ENCODE measurements at regions not wholly inside any gene's neighbourhood (a gene's known extent, or its start where the extent isn't known, plus 50 kb on each side); places are given as distances from the start of the nearest gene placed in this dataset.

DNA sequence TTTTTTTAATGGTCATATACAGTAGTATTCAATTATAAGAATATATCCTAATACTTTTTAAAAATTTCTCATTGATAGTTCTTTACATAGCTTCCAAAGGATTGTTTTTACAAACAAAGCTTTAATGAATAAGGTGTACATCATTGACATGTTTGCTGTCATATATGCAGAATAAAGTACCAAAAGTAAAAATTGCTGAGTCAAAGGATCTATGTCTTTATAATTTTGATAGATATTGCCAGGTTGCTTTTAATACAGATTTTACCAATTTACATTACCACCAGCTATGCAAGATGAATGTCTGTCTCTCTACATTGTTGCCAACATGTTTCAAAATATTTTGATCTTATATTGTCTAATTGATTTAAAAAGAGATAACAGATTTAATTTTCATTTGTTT, 173.9 kb upstream of the FAM78B start:
- Histone ChIP-seq H3K27me3 (ENCODE audit: control insufficient read depth, insufficient read depth, low read length) (no peaks in the 10 kb centered on the region), H3K36me3 (replicated peaks; ENCODE audit: control insufficient read depth, insufficient read depth, low read length) (no peaks in the 10 kb centered on the region), H3K4me3 (ENCODE audit: insufficient read depth, low read depth, low read length) (no peak overlapping the region)
- DNase-seq = no peak

DNA sequence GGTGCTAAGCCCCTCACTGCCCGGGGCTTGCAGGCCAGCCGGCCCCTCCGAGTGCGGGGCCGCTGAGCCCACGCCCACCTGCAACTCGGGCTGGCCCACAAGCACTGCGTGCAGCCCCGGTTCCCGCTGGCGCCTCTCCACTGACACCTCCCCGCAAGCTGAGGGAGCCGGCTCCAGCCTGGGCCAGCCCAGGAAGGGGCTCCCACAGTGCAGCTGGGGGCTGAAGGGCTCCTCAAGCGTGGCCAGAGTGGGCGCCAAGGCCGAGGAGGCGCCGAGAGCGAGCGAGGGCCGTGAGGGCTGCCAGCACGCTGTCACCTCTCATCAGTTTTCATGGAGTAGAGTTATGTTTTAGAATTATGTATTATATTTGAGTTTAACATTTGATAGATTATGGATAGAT, 176.5 kb upstream of the FAM78B start:
- no peak for DNase-seq
- H3K27me3 ChIP-seq (ENCODE audit: control insufficient read depth, insufficient read depth, low read length) = no peaks in the 10 kb centered on the region
- no peak overlapping the region for H3K4me3 ChIP-seq (ENCODE audit: insufficient read depth, low read depth, low read length)
- no peaks in the 10 kb centered on the region for H3K36me3 ChIP-seq (replicated peaks; ENCODE audit: control insufficient read depth, insufficient read depth, low read length)

DNA sequence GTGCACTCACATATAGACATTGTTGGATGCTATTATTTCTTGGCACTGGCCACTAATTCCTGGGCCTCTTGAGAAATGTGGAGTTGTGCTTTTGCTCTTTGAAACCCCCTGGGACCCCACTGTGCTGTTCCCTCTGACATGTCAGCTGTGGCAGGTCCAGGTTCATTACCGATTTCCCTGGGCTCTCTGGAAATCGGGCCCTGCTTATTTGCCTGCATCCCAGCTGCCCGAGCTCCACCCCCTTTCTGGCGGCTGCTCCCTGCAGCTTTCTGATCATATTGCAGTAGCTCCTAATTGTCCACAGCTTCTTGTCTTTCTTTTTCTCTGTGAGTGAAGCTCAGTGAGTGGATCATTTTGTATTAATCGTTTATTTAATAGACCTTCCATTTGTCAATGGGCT, 183.7 kb upstream of the FAM78B start:
- peak; percentile 66 for DNase-seq
- Histone ChIP-seq H3K27me3 (ENCODE audit: control insufficient read depth, insufficient read depth, low read length) (no peaks in the 10 kb centered on the region), H3K36me3 (replicated peaks; ENCODE audit: control insufficient read depth, insufficient read depth, low read length) (no peaks in the 10 kb centered on the region), H3K4me3 (ENCODE audit: insufficient read depth, low read depth, low read length) (no peak overlapping the region)

DNA sequence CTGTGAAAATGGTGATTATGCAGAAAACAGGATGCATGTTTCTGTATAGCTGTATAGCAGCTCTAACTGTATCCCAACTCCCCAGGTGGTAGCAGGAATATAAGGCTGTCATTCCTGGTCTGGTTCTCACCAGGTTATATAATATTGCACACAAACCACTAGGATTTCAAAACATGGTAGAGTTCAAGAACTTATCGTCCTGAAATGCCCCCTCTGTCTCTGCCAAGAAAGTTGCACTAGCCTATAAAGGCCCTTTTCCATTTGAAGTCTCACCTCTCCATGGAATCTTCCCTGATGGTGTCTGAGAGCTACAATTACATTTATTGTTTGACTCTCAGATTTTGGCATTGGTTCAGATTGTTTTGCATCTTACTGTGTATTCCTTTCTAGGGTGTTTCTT, 184.9 kb upstream of the FAM78B start:
- no peak for DNase-seq
- Histone ChIP-seq H3K27me3 (ENCODE audit: control insufficient read depth, insufficient read depth, low read length) (no peaks in the 10 kb centered on the region), H3K4me3 (ENCODE audit: insufficient read depth, low read depth, low read length) (no peak overlapping the region), H3K36me3 (replicated peaks; ENCODE audit: control insufficient read depth, insufficient read depth, low read length) (no peaks in the 10 kb centered on the region)

DNA sequence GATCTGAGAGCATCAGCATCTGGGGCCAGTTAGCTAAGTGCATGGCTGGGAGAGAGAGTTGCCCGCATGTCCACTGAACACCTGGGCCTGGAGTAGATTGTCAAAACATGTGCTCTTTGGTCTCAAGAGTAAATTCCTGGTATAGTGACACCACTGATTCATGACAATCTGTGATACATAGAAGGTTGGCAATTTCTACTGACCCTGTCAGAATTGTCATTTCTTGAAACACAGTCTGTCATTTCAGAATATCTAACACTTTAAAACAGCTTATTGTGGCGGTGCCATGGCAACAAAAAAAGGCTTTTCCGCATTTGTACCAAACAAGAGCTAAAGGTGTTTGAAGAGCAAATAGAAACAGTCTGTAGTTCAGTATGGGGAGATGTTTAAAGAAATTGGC, 186.4 kb upstream of the FAM78B start:
- Histone ChIP-seq H3K4me3 (ENCODE audit: insufficient read depth, low read depth, low read length) (no peak overlapping the region), H3K36me3 (replicated peaks; ENCODE audit: control insufficient read depth, insufficient read depth, low read length) (no peaks in the 10 kb centered on the region), H3K27me3 (ENCODE audit: control insufficient read depth, insufficient read depth, low read length) (no peaks in the 10 kb centered on the region)
- DNase-seq = no peak

DNA sequence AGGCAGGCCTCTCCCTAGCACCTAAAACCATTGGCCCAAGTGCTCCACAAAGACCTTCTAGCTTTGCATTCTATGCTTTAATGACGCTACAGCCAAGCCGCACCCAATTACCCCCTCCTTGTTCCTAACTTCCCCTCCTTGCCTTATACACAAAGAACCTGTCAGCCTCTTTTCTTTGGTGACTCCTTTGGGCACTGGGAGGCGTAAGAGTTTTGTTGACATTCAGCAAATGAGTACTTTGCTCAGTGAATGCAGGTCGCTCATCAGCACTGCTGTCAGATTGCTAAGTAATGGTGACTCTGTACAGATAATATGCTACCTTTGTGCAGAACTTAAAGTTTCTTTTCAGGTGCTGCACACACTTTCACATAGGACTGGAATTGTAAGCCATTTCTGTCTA, 187.6 kb upstream of the FAM78B start:
- Histone ChIP-seq H3K27me3 (ENCODE audit: control insufficient read depth, insufficient read depth, low read length) (no peaks in the 10 kb centered on the region), H3K36me3 (replicated peaks; ENCODE audit: control insufficient read depth, insufficient read depth, low read length) (no peaks in the 10 kb centered on the region), H3K4me3 (ENCODE audit: insufficient read depth, low read depth, low read length) (no peak overlapping the region)
- DNase-seq = peak; percentile 61

DNA sequence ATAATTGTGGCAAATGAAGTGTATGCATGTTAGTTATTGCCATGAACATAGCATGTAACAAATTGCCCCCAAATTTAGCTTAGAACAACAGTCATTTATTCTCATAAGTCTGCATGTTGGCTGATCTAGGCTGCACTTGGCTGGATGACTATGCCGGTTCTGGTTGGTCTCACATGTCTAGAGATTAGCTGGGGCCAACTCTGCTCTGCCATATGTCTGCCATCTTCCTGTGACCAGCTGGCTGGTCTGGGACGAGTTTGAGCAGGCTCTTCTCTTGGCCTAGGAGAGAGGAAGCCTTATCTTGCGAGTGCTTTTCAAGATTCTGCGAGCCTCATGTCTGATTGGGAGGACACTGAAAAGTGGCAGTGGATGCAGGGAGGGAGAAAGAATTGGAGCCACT, 198.3 kb upstream of the FAM78B start:
- Histone ChIP-seq H3K4me3 (ENCODE audit: insufficient read depth, low read depth, low read length) (no peak overlapping the region), H3K27me3 (ENCODE audit: control insufficient read depth, insufficient read depth, low read length) (no peaks in the 10 kb centered on the region)
- no peak for DNase-seq

DNA sequence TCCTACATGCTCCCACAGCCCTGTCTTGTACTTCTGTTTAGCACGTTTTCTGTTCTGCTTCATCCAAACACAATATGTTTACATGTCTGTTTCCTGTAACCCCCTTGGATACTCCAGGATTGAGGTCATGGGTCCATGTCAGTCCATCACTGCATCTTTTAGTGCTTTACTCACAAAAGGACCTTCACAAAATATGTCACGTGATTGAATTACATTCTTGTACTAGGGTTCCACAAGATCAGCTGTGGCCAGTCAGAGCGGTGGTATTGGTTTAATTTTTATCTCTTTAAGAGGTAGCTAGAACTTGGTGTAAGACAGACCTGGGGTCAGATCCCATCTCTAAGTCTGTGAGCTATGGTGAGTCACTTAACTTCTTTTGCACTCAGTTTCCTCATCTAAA, 201.2 kb upstream of the FAM78B start:
- no peak for DNase-seq
- H3K4me3 ChIP-seq (ENCODE audit: insufficient read depth, low read depth, low read length) = no peak overlapping the region
- no peaks in the 10 kb centered on the region for H3K36me3 ChIP-seq (replicated peaks; ENCODE audit: control insufficient read depth, insufficient read depth, low read length)
- H3K27me3 ChIP-seq (ENCODE audit: control insufficient read depth, insufficient read depth, low read length) = no peaks in the 10 kb centered on the region

More for the DNA sequence above, 198.3 kb upstream of the FAM78B start:
- no peaks in the 10 kb centered on the region for H3K36me3 ChIP-seq (replicated peaks; ENCODE audit: control insufficient read depth, insufficient read depth, low read length)

DNA sequence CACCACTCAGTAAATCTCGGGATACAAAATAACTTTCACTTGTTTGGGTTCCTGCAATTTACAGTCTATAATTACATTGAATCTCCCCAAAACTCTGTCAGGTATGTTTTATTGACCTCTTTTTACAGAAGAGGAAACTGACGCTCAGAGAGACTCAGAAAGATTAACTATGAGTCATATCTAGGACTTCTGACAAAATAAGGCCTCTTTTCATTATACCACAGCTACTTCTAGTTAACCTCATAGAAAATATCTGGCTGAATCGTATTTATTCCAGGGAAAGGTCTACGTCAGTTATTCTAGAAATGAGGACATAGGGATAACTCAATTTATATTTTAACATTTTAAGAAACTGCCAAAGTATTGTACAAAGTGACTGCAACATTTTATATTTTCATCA, 211.1 kb upstream of the FAM78B start:
- Histone ChIP-seq H3K4me3 (ENCODE audit: insufficient read depth, low read depth, low read length) (no peak overlapping the region), H3K27me3 (ENCODE audit: control insufficient read depth, insufficient read depth, low read length) (no peaks in the 10 kb centered on the region), H3K36me3 (replicated peaks; ENCODE audit: control insufficient read depth, insufficient read depth, low read length) (no peaks in the 10 kb centered on the region)
- no peak for DNase-seq

DNA sequence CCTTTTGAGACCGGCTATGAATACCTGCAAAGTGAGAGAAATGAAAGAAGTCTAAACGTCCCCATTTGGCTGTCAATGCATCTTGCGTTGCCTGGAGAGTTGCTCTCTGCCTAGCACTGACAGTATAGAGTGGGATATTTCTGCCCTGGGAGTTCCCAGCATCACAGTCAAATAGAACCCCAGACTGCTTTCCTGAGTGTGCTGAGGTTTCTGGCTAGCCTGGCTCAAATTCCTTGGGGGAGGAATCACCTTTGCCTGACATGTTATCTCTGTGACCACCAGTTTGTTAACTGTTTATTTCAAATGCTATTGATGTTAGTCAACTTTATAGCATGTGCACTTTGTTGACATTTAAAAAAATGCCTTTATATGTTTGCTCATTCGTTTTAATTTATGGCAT, 212.0 kb upstream of the FAM78B start:
- Histone ChIP-seq H3K27me3 (ENCODE audit: control insufficient read depth, insufficient read depth, low read length) (peaks cover 1% of the 10 kb centered on the region; the same call in 1 of the 2 replicates), H3K4me3 (ENCODE audit: insufficient read depth, low read depth, low read length) (no peak overlapping the region), H3K36me3 (replicated peaks; ENCODE audit: control insufficient read depth, insufficient read depth, low read length) (no peaks in the 10 kb centered on the region)
- DNase-seq = no peak

DNA sequence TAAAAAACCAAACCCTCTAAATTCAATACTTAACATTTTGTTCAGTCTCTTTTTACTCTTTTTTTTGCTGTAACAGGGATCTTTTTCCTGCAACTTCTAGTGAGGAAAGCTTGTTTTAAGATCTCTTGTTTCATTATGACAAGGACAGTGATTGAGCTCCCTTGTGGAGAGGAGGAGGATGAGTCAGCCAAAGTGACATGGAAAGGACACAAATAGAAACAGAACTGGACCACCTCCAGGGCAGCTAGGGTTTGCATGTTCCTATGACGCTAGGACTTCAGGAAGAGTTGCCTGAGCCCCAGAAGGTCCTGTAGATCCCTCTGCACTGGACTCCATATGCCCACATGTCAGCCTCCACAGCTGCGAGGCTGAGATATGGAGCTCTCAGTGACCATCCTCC, 212.6 kb upstream of the FAM78B start:
- no peak overlapping the region for H3K4me3 ChIP-seq (ENCODE audit: insufficient read depth, low read depth, low read length)
- no peaks in the 10 kb centered on the region for H3K36me3 ChIP-seq (replicated peaks; ENCODE audit: control insufficient read depth, insufficient read depth, low read length)
- peaks cover 5% of the 10 kb centered on the region; the same call in 1 of the 2 replicates for H3K27me3 ChIP-seq (ENCODE audit: control insufficient read depth, insufficient read depth, low read length)
- DNase-seq = no peak

DNA sequence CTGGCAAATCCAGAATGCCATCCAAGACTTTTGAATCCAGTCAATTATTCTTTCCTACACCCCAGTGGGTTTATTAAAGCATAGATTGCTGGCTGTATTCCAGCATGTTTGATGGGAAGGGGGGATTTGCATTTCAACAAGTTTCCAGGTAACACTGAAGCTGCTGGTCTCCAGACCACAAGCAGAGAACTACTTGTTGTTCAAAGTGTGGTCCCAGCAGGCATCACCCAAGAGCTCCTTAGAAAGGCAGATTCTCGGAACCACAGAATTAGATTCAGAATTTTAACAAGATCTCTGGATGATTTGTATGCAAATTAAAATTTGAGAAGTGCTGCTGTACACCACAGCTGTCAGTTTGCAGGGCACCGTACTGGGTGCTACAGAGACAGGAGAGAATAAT, 216.3 kb upstream of the FAM78B start:
- no peak overlapping the region for H3K4me3 ChIP-seq (ENCODE audit: insufficient read depth, low read depth, low read length)
- H3K36me3 ChIP-seq (replicated peaks; ENCODE audit: control insufficient read depth, insufficient read depth, low read length) = no peaks in the 10 kb centered on the region
- peak; percentile 23 for DNase-seq
- peaks cover 7% of the 10 kb centered on the region; the same call in 1 of the 2 replicates for H3K27me3 ChIP-seq (ENCODE audit: control insufficient read depth, insufficient read depth, low read length)

DNA sequence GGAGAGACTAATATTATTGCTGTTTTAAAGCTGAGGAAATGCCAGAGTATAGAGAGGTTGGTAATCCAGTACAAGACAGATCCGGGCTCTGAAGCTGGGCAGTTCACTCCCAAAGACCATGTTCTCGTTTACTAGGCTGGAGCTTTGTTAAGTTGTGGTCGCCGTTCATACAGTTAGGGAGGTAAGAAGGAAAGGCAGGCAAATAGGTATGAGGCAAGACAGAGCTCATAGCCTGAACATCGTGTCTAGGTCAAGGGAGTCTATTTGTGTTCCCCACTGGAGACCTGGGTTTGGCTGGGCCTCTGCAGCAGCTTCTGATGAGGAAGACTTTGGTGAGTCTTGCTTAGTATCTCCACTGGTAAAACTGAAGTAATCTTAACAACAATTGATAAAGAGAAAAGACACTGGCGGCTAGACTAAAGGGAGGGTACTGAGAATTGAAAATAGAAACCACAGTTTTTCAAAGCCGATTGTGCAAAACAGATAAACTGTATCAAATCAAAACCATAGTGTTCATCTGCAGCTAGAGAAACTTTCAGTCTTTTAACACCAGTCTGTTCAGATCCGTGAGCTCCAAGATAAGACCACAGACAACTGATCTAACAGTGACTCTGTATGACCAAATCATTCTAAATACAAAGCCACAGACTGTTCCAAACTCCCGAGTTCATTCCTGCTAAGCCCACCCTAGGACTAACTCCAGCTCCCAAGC, 217.0 kb upstream of the FAM78B start:
- Histone ChIP-seq H3K4me3 (ENCODE audit: insufficient read depth, low read depth, low read length) (no peak overlapping the region), H3K36me3 (replicated peaks; ENCODE audit: control insufficient read depth, insufficient read depth, low read length) (no peaks in the 10 kb centered on the region)

DNA sequence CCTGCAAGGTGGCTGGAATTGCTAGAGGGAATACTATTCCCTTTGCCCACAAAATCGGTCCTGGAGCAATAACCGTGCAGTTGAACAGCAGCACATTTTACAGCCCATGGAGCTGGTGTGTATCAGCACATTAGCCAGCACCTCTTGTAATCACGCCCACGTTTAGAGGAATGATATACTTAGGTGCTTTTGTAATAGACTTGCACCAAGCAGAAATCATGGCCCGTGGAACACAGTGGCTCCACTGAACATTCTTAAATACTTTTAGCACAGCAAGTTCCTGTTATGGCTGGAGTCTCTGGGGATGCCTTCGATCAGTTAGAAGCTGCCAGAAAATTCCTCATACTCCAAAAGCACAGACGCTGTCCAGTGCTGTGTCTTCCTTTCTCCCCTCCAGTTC, 218.1 kb upstream of the FAM78B start:
- Histone ChIP-seq H3K27me3 (ENCODE audit: control insufficient read depth, insufficient read depth, low read length) (peaks cover 7% of the 10 kb centered on the region; the same call in 1 of the 2 replicates), H3K36me3 (replicated peaks; ENCODE audit: control insufficient read depth, insufficient read depth, low read length) (no peaks in the 10 kb centered on the region), H3K4me3 (ENCODE audit: insufficient read depth, low read depth, low read length) (no peak overlapping the region)
- no peak for DNase-seq

More for the DNA sequence above, 217.0 kb upstream of the FAM78B start:
- DNase-seq = no peak
- H3K27me3 ChIP-seq (ENCODE audit: control insufficient read depth, insufficient read depth, low read length) = peaks cover 7% of the 10 kb centered on the region; the same call in 1 of the 2 replicates

DNA sequence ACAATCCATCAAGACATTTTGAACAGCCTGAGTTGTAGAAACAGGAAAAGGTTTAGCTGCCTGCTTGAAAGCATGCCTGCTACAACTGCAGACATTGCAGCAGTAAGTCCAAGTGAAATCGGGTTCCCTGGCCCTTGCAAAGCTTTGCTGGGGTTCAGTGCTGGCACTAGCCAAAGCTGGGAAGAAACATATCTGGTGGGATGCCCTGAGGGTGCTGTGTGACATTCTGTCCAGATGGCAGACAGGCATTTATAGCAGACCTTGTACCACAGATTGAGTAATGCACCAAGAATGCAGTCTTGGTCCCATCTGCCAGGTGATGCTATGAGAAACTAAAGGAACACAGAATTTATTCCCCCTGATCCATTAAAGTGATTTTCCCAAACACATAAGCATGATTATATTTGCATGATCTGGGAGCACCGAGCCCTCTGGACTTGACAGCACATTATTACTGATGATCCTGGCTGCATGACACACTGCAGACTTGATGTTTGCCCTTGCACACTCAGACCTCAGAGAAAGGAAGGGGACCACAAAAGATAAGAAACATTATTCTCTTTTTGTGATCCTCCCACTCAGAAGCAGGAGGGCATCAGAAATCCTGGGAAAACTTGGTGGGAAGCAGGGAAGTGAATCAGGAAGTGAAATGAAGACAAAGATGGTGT, 223.7 kb upstream of the FAM78B start:
- H3K4me3 ChIP-seq (ENCODE audit: insufficient read depth, low read depth, low read length) = no peak overlapping the region
- H3K36me3 ChIP-seq (replicated peaks; ENCODE audit: control insufficient read depth, insufficient read depth, low read length) = no peaks in the 10 kb centered on the region
- DNase-seq = no peak

More for the DNA sequence above, 223.7 kb upstream of the FAM78B start:
- H3K27me3 ChIP-seq (ENCODE audit: control insufficient read depth, insufficient read depth, low read length) = no peaks in the 10 kb centered on the region

Data from H7 (cell line).